H1 (cell line): ENCODE measurements at regions not wholly inside any gene's neighbourhood (a gene's known extent, or its start where the extent isn't known, plus 50 kb on each side); places are given as distances from the start of the nearest gene placed in this dataset.

Experiments
- TEAD4 ChIP-seq: IDR thresholded peaks from 2 replicates; pipeline ENCODE4 v1.6.1; 2012; ENCODE audit warnings: low read depth, low read length, inconsistent platforms, mixed read lengths
- TF ChIP-seq, protein P1 (sequence below), 3 experiments: IDR thresholded peaks; 1 replicate in 2 of 3; 2 replicates in 1 of 3; pipeline versions ENCODE4 v1.5.1 to v1.6.1; 2011; ENCODE audit warnings: low read length in 3 of 3, mild to moderate bottlenecking in 3 of 3, inconsistent platforms in 2 of 3, low read depth in 1 of 3, moderate library complexity in 1 of 3; ENCODE audit not compliant: insufficient read depth in 1 of 3; ENCODE audit errors: control extremely low read depth in 1 of 3

DNA sequence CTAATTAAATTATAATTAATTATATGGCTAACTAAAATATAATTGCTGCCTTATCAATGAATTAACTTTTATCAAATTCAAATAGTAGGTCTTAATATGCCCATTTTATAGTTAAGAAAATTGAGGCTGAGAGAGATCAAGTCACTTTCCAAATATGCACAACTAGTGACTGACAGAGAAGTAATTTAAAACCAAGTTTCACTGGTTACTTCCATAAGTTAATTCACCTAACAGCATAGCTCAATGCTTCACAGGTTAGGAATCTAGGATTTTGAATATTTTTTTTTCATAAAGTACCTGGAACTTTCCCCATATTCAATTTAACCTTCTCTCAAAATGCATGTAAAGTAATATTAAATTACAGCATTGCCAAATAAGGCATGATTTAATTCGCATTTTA lies 134.4 kb upstream of the VEGFC start:
- TF ChIP-seq, protein P1, sequence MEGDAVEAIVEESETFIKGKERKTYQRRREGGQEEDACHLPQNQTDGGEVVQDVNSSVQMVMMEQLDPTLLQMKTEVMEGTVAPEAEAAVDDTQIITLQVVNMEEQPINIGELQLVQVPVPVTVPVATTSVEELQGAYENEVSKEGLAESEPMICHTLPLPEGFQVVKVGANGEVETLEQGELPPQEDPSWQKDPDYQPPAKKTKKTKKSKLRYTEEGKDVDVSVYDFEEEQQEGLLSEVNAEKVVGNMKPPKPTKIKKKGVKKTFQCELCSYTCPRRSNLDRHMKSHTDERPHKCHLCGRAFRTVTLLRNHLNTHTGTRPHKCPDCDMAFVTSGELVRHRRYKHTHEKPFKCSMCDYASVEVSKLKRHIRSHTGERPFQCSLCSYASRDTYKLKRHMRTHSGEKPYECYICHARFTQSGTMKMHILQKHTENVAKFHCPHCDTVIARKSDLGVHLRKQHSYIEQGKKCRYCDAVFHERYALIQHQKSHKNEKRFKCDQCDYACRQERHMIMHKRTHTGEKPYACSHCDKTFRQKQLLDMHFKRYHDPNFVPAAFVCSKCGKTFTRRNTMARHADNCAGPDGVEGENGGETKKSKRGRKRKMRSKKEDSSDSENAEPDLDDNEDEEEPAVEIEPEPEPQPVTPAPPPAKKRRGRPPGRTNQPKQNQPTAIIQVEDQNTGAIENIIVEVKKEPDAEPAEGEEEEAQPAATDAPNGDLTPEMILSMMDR (IDR thresholded peaks at IDR 0.05; ENCODE audit: control extremely low read depth in 1 of 3, insufficient read depth in 1 of 3, low read depth in 1 of 3, low read length in 3 of 3) = no peak
- TF ChIP-seq TEAD4 = no peak
